ENCODE measurements at regions not wholly inside any gene's neighbourhood (a gene's known extent, or its start where the extent isn't known, plus 50 kb on each side); places are given as distances from the start of the nearest gene placed in this dataset.

DNA sequence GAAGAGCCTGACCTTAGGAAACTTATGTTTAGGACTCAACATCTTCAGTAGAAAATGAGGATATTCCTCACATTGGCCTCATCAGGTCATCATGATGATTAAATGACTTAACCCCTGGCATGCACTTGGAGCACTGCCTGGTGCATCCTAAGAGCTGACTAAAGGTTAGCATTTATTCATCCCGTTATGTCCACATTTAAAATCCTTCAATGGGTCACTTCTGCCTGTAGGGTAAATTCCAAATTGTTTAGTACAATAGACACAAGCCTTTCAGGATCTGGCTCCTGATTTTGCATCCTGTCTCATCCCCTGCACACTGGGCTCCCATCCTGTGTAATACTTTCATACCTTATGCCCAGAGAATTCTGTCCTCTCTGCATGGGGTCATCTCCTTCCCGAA, 195.2 kb upstream of the MCTP2 start:
- Histone ChIP-seq H3K9me1 (ENCODE audit: insufficient read depth, low read length) (no peaks in the 10 kb centered on the region), H2AK5ac (ENCODE audit: low read depth, low read length) (no peak overlapping the region), H3K18ac (ENCODE audit: low read depth, low read length) (no peak overlapping the region), H4K5ac (ENCODE audit: low read depth, low read length) (no peak overlapping the region), H3K79me1 (ENCODE audit: low read depth in 1 of 2, low read length in 2 of 2) (no peaks in the 10 kb centered on the region), H3K23ac (ENCODE audit: low read depth, low read length) (no peak overlapping the region), H3K9me3 (ENCODE audit: control insufficient read depth, insufficient read depth, low read length) (peaks cover 9% of the 10 kb centered on the region), H2BK15ac (ENCODE audit: low read depth, low read length) (no peak overlapping the region), H3K4me1 (ENCODE audit: control insufficient read depth, insufficient read depth, low read length) (no peaks in the 10 kb centered on the region), H3K4me3 (ENCODE audit: insufficient read depth, low read depth, low read length) (no peak overlapping the region), H4K20me1 (ENCODE audit: insufficient read depth, low read length) (no peaks in the 10 kb centered on the region), H3K14ac (replicated peaks; ENCODE audit: low read depth, low read length) (no peak overlapping the region), H4K91ac (ENCODE audit: insufficient read depth, low read depth, low read length) (no peak overlapping the region), H3K9ac (ENCODE audit: low read depth, low read length) (no peak overlapping the region), H3K27ac (ENCODE audit: insufficient read depth, low read length) (no peak overlapping the region), H2AFZ (replicated peaks; ENCODE audit: low read length, poor library complexity) (no peak overlapping the region), H3K56ac (ENCODE audit: extremely low read depth, insufficient read depth, low read length) (no peak overlapping the region), H3K36me3 (ENCODE audit: control insufficient read depth, insufficient read depth, low read length) (no peaks in the 10 kb centered on the region), H2AK9ac (replicated peaks; ENCODE audit: low read depth, low read length, poor library complexity) (no peak overlapping the region), H3K4ac (ENCODE audit: low read depth, low read length) (no peak overlapping the region), H3K27me3 (ENCODE audit: control insufficient read depth, insufficient read depth, low read length) (no peaks in the 10 kb centered on the region), H3K4me2 (ENCODE audit: low read depth, low read length) (no peak overlapping the region), H2BK20ac (ENCODE audit: low read depth, low read length) (no peak overlapping the region), H4K8ac (ENCODE audit: low read depth in 2 of 2, low read length in 2 of 2) (no peak overlapping the region), H2BK5ac (ENCODE audit: low read depth, low read length, poor library complexity, severe bottlenecking) (no peak overlapping the region), H2BK120ac (ENCODE audit: low read depth, low read length) (no peak overlapping the region)
- intact Hi-C loops (cut with micrococcal nuclease) (no loop called here), in situ Hi-C loops (cut with MboI; ENCODE audit: low sequenced_read_pairs) (no loop called here), dilution Hi-C loops (cut with HindIII; ENCODE audit: low sequenced_read_pairs, unreplicated experiment) (no loop called here)
- DNase-seq, result no peak
- WGBS, 2 experiments (ENCODE audit: extremely low coverage in 2 of 2, insufficient read length in 1 of 2), result no CpG with 5 or more reads among the region's 2 CpGs
- ChIA-PET POLR2A (ENCODE audit: unreplicated experiment) (no interaction called here), CTCF (no interaction called here)
- TF ChIP-seq, protein P1, sequence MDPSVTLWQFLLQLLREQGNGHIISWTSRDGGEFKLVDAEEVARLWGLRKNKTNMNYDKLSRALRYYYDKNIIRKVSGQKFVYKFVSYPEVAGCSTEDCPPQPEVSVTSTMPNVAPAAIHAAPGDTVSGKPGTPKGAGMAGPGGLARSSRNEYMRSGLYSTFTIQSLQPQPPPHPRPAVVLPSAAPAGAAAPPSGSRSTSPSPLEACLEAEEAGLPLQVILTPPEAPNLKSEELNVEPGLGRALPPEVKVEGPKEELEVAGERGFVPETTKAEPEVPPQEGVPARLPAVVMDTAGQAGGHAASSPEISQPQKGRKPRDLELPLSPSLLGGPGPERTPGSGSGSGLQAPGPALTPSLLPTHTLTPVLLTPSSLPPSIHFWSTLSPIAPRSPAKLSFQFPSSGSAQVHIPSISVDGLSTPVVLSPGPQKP (IDR thresholded peaks at IDR 0.05; ENCODE audit: borderline replicate concordance, low read depth, low read length), result no peak
- TF ChIP-seq, protein P2, sequence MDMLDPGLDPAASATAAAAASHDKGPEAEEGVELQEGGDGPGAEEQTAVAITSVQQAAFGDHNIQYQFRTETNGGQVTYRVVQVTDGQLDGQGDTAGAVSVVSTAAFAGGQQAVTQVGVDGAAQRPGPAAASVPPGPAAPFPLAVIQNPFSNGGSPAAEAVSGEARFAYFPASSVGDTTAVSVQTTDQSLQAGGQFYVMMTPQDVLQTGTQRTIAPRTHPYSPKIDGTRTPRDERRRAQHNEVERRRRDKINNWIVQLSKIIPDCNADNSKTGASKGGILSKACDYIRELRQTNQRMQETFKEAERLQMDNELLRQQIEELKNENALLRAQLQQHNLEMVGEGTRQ (IDR thresholded peaks at IDR 0.05; ENCODE audit: low read depth, low read length), result no peak
- TF ChIP-seq NFE2L2 (IDR thresholded peaks at IDR 0.05; ENCODE audit: low read depth, low read length) (no peak), RAD21 (IDR thresholded peaks at IDR 0.05; ENCODE audit: low read length) (no peak), FOS (IDR thresholded peaks at IDR 0.05; ENCODE audit: low read depth, low read length) (no peak), MAZ (IDR thresholded peaks at IDR 0.05; ENCODE audit: borderline replicate concordance, low read depth, low read length) (no peak), BHLHE40 (IDR thresholded peaks at IDR 0.05; ENCODE audit: low read depth, low read length) (no peak), RCOR1 (IDR thresholded peaks at IDR 0.05; ENCODE audit: insufficient replicate concordance, low read length) (no peak)
- TF ChIP-seq, protein P3, sequence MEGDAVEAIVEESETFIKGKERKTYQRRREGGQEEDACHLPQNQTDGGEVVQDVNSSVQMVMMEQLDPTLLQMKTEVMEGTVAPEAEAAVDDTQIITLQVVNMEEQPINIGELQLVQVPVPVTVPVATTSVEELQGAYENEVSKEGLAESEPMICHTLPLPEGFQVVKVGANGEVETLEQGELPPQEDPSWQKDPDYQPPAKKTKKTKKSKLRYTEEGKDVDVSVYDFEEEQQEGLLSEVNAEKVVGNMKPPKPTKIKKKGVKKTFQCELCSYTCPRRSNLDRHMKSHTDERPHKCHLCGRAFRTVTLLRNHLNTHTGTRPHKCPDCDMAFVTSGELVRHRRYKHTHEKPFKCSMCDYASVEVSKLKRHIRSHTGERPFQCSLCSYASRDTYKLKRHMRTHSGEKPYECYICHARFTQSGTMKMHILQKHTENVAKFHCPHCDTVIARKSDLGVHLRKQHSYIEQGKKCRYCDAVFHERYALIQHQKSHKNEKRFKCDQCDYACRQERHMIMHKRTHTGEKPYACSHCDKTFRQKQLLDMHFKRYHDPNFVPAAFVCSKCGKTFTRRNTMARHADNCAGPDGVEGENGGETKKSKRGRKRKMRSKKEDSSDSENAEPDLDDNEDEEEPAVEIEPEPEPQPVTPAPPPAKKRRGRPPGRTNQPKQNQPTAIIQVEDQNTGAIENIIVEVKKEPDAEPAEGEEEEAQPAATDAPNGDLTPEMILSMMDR (conservative IDR thresholded peaks at IDR 0.05; ENCODE audit: low read depth, low read length), result no peak
- ATAC-seq (ENCODE audit: low read depth), result no peak
- BruUV-seq (replicated peaks), result no TSS peak
